OCI-M2 (cell line): ENCODE measurements at regions not wholly inside any gene's neighbourhood (a gene's known extent, or its start where the extent isn't known, plus 50 kb on each side); places are given as distances from the start of the nearest gene placed in this dataset.

ENCODE experiments used
- DNase-seq: peaks from one replicate; lab custom pipeline; 2025; ENCODE audit not compliant: unreplicated experiment; lab: John Stamatoyannopoulos, UW

- no peak for DNase-seq
Observed at GRCh38 chr20:41798930-41799502, 180.8 kb upstream of the CHD6 start.

GRCh38 chr20:41786158-41786557, 168.0 kb upstream of the CHD6 start:
- DNase-seq = no peak

DNA sequence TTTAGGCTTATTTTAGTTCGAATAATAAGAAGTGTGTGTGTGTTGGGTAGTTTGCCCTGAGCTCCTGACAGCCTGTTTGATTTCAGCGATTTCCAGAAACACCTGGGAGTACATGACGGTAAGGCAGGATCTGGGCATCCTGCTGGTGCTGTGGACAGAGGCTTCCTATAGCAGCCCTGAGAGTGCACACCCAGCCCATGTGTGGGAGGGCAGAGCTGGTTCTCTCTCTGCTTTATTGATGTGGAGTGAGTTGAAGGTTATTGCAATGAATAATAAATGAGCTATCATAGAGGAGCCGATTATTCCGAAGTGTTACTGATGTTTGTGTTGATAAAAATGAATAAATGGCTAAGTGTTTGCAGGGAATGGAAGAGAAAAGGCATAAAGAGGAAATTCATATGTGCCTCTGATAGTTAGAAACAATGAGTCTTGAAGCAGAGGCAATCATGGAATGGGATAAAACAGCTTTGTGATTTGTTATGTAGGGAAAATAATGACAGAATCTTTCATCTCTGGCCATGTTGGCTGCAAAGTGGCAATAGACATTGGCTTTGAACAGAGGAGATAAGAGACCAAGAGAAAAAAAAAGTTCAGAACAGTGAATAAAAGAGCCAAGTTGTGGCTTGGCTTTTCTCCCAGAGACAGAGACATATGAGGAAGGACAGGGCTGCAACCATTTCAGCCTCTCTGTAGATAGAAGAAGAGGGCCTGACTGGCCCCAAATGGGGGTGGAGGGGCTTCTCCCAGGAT, 166.2 kb upstream of the CHD6 start:
- DNase-seq = no peak

- no peak for DNase-seq
Observed at GRCh38 chr20:41783423-41784208, 165.4 kb upstream of the CHD6 start.

GRCh38 chr20:41782730-41783406, 164.7 kb upstream of the CHD6 start:
- no peak for DNase-seq

DNA sequence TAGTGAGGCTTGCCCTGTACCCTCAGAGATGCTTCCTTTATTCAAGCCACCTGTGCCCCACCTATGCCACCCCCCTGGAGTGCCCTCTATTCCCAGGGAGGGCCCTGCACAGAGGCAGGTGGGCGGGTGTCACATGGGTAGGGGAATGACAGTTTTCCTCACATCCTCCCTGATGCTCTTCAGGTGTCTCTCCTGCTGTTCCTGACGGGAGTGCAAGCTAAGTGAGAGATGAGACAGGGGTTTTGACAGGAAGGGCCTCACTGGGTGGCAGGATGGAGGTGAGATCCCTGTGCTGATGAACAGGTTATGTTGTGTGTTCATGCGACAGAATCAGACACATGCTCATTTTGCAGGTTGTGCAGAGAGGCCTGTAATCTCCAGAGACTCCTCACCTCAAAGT, 164.1 kb upstream of the CHD6 start:
- no peak for DNase-seq

DNA sequence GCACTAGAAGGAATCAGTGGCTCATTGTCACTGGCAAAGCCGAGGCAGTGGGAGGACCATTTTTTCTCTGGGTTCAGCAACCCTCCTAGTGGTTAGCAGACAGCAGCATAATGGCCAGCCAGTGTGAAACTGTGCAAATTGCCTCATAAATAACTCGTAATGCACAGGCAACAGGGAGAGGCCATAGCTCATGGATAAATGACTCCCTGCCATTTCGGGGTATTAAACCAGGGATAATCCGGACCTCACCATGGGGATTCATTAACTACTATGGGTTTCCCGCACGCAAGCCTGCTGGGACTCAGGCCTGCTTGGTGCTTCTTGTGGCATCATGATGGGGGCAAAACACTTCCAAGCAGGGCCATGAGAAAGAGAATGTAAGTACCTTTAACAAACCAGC, 158.2 kb upstream of the CHD6 start:
- DNase-seq = no peak

DNA sequence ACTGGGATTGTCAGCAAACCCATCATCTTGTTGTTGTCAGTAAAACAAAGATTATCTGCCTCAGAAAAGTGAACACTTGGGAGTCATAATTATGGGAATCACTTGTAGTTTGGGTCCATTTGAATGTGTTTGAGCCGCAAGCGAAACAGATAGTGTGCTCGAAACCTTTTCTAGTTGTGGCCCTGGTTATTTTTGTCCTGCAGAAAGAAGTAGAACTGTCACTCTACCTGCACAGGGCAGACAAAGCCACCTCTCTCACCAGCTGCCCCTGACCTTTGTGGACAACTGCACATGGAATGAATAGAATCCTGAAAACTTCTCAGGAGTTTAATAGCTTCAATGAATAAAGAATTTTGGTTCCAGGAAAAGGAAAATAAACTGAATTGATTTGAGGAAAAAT, 156.1 kb upstream of the CHD6 start:
- DNase-seq = no peak

DNA sequence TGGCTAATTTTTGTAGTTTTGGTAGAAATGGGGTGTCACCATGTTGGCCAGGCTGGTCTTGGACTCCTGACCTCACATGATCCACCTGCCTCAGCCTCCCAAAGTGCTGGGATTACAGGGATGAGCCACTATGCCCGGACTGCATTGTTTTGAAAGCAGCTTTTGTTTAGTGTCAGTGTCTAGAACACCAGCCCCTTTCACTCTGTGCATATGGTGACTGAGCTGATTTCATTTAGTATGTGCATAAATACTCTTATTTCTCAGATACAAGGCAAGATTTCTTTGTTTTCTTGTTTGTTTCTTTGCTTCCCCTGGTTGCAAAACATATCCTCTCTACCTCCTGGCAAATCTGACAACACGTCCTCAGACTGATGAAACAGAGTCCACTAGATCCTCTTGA, 152.8 kb upstream of the CHD6 start:
- no peak for DNase-seq

DNA sequence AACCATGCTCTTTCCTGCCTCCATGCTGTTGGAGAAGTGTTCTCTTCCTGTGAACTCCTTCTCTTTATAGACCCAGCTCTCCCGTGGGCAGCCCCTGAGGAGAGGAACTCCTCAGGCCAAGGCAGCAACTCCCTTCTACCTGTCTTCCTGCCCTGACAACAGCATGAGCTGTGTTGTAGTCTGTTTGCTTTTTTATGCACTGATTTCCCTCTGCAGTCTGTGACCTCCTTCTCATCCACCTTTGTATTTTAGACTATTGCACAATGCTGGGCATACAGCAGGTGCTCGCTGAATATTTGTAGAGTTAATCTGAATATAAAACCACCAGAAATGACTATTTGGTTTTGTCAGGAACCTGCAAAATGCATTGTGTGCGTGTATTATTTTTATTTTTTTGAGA, 152.2 kb upstream of the CHD6 start:
- no peak for DNase-seq

- no peak for DNase-seq
Observed at GRCh38 chr20:41769592-41770018, 151.4 kb upstream of the CHD6 start.

GRCh38 chr20:41750137-41750536, 132.0 kb upstream of the CHD6 start:
- no peak for DNase-seq

GRCh38 chr20:41748756-41749582, 130.8 kb upstream of the CHD6 start:
- DNase-seq = no peak

GRCh38 chr20:41748051-41748450, 129.9 kb upstream of the CHD6 start:
- no peak for DNase-seq

GRCh38 chr20:41747226-41747625, 129.0 kb upstream of the CHD6 start:
- DNase-seq = no peak

DNA sequence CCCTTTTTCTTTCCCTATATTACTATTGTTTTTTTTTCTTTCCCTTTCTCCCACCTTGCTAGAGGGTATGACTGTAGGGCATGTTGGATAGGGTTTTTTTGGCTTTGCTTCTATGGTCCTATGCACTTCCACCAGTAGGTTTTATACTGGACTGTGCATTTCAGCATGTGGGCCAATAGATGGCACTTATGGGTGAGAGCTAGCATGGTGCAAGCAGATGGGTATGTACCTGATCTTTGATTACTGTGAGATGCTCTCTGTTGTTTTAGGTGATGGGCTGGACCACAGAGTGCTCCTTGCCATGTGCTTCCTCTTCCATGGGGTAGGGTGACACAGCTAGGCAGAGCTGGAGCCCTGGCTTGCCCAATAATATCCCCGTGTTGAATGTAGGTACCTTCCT, 128.5 kb upstream of the CHD6 start:
- DNase-seq = no peak

GRCh38 chr20:41738604-41739206, 120.5 kb upstream of the CHD6 start:
- peak; percentile 8 for DNase-seq

GRCh38 chr20:41735949-41736348, 117.8 kb upstream of the CHD6 start:
- no peak for DNase-seq

- DNase-seq = no peak
Observed at GRCh38 chr20:41734506-41734945, 116.3 kb upstream of the CHD6 start.

DNA sequence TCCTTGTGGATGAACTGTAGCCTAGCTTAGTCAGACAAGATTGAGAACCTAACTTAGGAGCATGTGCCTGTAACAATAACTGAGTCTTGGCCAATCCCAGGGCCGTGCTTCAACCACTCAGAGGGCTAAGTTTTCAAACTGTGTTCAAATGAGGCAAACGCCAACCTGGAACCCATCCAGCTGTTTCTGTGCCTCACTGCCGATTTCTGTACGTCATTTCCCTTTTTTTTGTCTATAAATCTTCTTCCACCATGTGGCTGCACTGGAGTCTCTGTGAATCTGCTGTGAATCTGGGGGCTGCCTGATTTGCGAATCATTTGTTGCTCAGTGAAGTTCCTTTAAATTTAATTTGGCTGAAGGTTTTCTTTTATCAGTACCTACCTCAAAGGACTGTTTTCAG, 115.0 kb upstream of the CHD6 start:
- DNase-seq = no peak
